Activated CD4-positive, CD25-positive, alpha-beta regulatory T cell (primary cell): ENCODE measurements at regions not wholly inside any gene's neighbourhood (a gene's known extent, or its start where the extent isn't known, plus 50 kb on each side); places are given as distances from the start of the nearest gene placed in this dataset.

Source experiments
- DNase-seq, 4 experiments: peaks; one replicate each; lab custom pipeline; 2025; lab: John Stamatoyannopoulos, UW

DNA sequence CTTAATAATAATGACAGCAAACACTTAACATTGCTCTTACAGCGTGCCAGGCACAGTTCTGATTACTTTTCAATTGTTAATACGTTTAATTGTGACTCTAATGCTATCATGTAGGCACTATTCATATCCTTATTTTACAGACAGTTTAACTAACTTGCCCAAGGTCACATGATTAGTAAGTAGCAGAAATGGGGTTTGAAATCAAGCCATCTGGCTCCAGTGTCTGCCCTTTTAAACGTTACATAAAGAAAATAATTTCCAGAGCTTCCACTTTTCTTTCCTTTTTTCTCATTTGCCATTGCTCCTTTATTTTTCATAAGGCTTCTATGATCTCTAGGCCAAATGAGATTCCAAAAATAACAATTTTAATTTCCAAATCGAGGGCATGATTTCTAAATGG is 50.6 kb upstream of the IKZF2 start:
- no peak for DNase-seq

DNA sequence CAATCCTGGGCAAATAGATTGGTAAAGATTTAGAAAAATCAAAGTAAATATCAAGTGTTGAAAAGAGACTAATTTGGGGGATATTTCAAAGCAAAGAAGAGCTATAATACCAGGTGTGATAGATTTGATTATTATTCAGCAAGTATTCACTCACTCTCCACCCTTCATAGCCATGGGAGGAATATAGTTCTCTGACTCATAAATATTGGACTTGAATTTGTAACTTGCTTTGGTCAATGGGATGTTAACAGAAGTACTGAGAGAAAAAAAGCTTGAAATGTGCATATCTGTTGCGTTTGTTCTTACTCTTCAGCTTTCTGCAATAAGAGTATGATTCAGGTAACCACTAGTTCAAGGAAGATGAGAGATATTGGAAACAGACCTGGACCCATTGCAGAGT is 54.5 kb upstream of the IKZF2 start:
- no peak for DNase-seq

- DNase-seq = no peak
Observed at GRCh38 chr2:213213186-213213585, 61.8 kb upstream of the IKZF2 start.

- no peak for DNase-seq
Observed at GRCh38 chr2:213214209-213214608, 62.8 kb upstream of the IKZF2 start.

GRCh38 chr2:213216461-213216860 is 65.0 kb upstream of the IKZF2 start:
- DNase-seq = no peak

GRCh38 chr2:213219816-213220215 is 64.4 kb upstream of the SPAG16 start:
- no peak for DNase-seq

DNA sequence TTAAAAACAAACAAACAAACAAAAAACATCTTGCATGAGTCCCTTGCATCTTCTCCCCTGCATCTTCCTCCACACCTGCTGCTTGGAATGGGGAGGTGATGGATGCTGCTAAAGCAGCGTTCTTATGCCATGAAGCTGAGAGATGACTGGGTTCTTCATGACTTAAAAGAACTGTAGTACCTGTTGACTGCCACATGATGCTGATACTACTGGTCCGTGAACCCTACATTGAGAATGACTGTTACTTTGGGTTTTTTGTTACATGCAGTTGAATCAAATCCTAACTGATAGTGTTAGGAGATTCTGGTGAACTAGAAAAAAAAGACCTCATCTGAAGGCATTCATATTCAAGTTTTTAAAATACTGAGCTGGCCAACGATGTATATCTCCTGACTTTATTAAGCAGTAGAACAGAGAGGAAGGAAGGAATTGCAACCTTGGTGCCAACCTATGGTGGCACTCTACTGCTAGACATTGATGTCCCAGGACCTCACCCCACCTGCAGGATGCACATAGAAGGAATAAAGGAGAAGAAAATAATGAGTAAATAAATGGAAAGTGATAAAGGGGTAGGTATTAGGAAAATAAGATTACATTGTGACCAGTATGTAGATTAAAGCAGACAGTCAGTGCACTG is 63.2 kb upstream of the SPAG16 start:
- no peak for DNase-seq

DNA sequence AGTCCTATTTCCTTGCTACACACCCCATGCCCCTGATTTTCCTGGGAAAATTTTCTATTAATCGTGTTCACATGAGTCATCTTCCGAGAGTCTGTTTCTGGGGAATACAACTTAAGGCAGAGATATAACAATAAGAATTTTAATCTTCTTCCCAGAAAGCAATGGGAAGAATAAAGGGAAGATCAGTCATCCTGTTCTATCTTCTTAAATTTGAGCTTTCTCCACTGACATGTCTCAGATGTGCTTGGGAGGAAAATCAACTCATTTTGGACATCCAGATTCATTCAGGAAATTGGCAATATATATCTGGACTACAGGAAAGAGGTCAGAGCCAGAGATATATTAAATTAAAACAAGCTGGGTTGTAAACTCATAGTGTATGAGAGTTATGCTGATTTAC is 62.3 kb upstream of the SPAG16 start:
- no peak for DNase-seq

- no peak for DNase-seq
Observed at GRCh38 chr2:213224366-213224765, 59.9 kb upstream of the SPAG16 start.

GRCh38 chr2:213225866-213226265 is 58.4 kb upstream of the SPAG16 start:
- no peak for DNase-seq

GRCh38 chr2:213227458-213227857 is 56.8 kb upstream of the SPAG16 start:
- DNase-seq = no peak

DNA sequence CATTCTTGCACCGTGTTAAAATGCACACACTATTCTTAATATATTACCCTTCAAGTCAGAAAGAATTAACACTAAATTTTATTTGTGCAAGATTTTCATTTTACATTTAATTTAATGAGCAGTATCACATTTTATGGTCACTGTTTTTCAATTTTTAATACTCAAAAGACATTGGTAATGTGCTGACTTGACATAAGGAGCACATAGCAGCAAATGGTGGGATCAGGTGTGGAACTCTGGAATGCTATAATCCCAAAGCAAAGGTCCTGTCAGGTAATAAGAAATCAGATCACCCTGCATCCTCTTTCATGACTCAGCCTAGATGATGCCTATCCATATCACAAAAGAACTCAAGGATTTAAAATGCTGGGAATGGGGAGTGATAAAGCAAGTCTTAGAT is 55.6 kb upstream of the SPAG16 start:
- DNase-seq = no peak

GRCh38 chr2:213229814-213230213 is 54.5 kb upstream of the SPAG16 start:
- DNase-seq = peak in 1 of 4 experiments; percentile 13

- DNase-seq = no peak
Observed at GRCh38 chr2:213231966-213232365, 52.3 kb upstream of the SPAG16 start.

GRCh38 chr2:213232649-213233437 is 51.4 kb upstream of the SPAG16 start:
- peak; percentile 7 to 42 (median 34) for DNase-seq

- DNase-seq = no peak
Observed at GRCh38 chr2:213233438-213234330, 50.6 kb upstream of the SPAG16 start.
